ENCODE measurements at regions not wholly inside any gene's neighbourhood (a gene's known extent, or its start where the extent isn't known, plus 50 kb on each side); places are given as distances from the start of the nearest gene placed in this dataset.

GRCh38 chr1:118257946-118258345 lies 72.9 kb upstream of the SPAG17 start:
- TF ChIP-seq POLR2A (IDR thresholded peaks at IDR 0.05) (no peak), CTCF (IDR thresholded peaks at IDR 0.05) (no peak)
